Fibroblast of upper back skin (primary cell): ENCODE measurements at regions not wholly inside any gene's neighbourhood (a gene's known extent, or its start where the extent isn't known, plus 50 kb on each side); places are given as distances from the start of the nearest gene placed in this dataset.
"Not testable (repeated sequence)": the region's sequence is repeated elsewhere in the genome, so short reads cannot be mapped to it uniquely, and the experiment has no call there.

ENCODE experiments used
- DNase-seq: peaks from one replicate; pipeline ENCODE4 v3.0.0-alpha.2; 2013

GRCh38 chr1:112818990-112819689, 104.0 kb upstream of the PPM1J start:
- peak; percentile 34 for DNase-seq

- DNase-seq, result no peak
These were observed 102.6 kb upstream of the PPM1J start for GRCh38 chr1:112817555-112818373.

- DNase-seq, result no peak
These were observed 100.2 kb upstream of the PPM1J start for GRCh38 chr1:112815376-112815775.

GRCh38 chr1:112814645-112815044, 99.5 kb upstream of the PPM1J start:
- not testable (repeated sequence) for DNase-seq

- DNase-seq, result peak; percentile 60
These were observed 93.9 kb upstream of the PPM1J start for GRCh38 chr1:112808861-112809684.

- no peak for DNase-seq
These were observed 92.9 kb upstream of the PPM1J start for GRCh38 chr1:112807999-112808398.

- no peak for DNase-seq
These were observed 92.0 kb upstream of the PPM1J start for GRCh38 chr1:112807117-112807516.

GRCh38 chr1:112806090-112806642, 91.0 kb upstream of the PPM1J start:
- no peak for DNase-seq

- no peak for DNase-seq
These were observed 90.2 kb upstream of the PPM1J start for GRCh38 chr1:112805155-112805853.

- DNase-seq, result peak; percentile 54
These were observed 89.0 kb upstream of the PPM1J start for GRCh38 chr1:112803906-112804762.

- no peak for DNase-seq
These were observed 85.2 kb upstream of the PPM1J start for GRCh38 chr1:112800289-112800688.

GRCh38 chr1:112798292-112798691, 83.2 kb upstream of the PPM1J start:
- no peak for DNase-seq

GRCh38 chr1:112797224-112797623, 82.1 kb upstream of the PPM1J start:
- DNase-seq, result no peak

GRCh38 chr1:112794654-112795239, 79.6 kb upstream of the PPM1J start:
- no peak for DNase-seq

GRCh38 chr1:112793631-112794565, 78.8 kb upstream of the PPM1J start:
- DNase-seq, result no peak

GRCh38 chr1:112791723-112792104, 76.6 kb upstream of the PPM1J start:
- DNase-seq, result no peak

GRCh38 chr1:112790920-112791722, 76.0 kb upstream of the PPM1J start:
- no peak for DNase-seq

GRCh38 chr1:112788561-112788960, 73.4 kb upstream of the PPM1J start:
- DNase-seq, result peak; percentile 14

- no peak for DNase-seq
These were observed 72.9 kb upstream of the PPM1J start for GRCh38 chr1:112788054-112788453.
